Right lung (tissue), 2 donors: ENCODE measurements at regions not wholly inside any gene's neighbourhood (a gene's known extent, or its start where the extent isn't known, plus 50 kb on each side); places are given as distances from the start of the nearest gene placed in this dataset.
A peak's percentile ranks its signal among the peaks of the same experiment; 100 is the strongest.
"Not testable (repeated sequence)": the region's sequence is repeated elsewhere in the genome, so short reads cannot be mapped to it uniquely, and the experiment has no call there.

ENCODE experiments used
- DNase-seq, 2 donors: peaks; one replicate each; pipeline ENCODE4 v3.0.0-alpha.2; 2013

DNA sequence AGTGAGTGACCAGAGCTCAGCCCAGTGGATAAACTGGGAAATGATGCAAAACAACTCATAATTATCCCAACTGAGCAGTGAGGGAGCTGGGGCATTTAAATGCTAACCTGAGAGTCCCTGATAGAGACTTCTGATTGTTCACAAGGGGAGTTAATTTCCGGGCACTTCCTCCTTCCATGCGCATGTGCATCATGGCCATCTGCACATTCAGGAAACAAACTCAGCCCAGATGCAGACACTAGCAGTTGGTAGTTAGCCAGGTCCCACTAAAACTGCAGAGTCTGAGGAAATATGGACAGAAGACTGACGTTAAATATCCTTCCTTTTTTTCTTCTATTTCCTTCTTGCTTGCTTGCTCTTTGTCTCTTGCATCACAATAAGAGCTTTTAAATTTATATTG is 852.1 kb upstream of the LRRC4C start:
- DNase-seq, result peak in 1 of 2 donors; percentile 3

DNA sequence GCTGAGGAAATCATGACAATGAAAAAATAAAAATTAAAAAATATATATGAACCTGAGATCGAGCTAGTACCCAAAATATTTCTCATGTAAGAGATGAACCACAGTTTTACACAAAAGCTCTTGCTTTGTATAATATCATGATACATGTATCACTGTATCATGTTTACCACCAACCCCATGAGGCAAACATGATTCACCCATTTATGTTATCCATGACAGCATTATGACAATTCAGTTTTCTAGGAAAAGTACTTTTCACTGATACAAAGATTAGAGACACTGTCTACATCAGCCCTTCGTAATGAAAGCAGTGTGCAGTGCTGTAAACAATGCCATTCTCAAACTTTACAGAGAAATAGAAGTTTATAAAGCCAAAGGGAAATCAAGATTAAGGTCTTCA is 852.5 kb upstream of the LRRC4C start:
- DNase-seq, result no peak

DNA sequence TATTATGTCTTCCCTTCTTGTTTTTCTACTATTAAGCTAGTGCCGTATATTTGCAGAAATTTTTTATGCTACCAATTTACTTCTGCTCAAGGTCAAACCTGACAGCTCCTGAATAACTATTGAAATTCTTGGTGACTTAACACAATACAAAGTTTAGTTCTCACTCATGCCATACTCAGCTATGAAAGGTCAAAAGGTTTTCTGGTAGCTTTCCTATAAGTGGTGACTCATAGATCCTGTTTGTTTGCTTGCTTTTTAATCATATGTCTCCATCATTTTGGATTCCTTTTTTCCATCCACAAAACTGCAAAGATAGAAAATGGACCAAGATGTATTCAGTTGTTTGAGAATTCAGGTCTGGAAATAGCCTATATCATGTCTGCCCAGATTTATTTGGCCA is 855.8 kb upstream of the LRRC4C start:
- no peak for DNase-seq

DNA sequence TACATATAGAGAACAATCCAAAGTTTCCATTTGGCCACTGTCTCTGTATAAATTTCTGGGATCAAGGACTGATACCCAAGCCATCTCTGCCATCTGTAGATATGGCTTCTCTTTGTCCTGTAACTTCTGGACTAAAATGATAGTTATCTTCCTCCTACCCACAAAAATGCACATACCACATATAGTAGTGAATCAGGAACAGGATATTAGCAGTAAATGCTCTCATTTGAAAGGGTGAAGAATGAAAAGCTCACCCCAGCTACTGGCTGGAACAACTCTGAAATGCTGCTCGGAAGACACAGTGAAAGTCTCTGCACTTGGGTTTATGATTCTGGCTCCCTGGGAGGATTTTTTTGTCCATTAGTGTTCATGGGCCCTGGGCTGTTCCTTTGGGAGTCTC is 856.4 kb upstream of the LRRC4C start:
- DNase-seq, result no peak

DNA sequence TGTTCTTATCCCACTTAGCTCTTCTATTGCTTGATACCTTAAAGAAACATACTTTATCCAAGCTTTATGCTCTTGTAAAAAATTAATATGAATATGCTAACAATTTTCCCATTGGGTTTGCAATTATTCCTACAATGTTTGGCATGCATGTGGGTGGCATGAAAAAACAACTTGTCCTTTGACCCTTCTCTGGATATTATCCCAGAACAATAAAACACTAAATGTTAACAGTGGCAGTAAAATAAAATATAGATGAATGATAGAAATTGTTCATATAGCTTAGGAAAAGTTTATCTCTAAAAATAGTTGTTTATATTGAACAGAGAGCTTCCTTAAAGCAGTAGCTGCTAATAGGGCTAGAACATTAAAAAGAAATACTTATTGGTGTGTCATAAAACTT is 860.5 kb upstream of the LRRC4C start:
- no peak for DNase-seq

DNA sequence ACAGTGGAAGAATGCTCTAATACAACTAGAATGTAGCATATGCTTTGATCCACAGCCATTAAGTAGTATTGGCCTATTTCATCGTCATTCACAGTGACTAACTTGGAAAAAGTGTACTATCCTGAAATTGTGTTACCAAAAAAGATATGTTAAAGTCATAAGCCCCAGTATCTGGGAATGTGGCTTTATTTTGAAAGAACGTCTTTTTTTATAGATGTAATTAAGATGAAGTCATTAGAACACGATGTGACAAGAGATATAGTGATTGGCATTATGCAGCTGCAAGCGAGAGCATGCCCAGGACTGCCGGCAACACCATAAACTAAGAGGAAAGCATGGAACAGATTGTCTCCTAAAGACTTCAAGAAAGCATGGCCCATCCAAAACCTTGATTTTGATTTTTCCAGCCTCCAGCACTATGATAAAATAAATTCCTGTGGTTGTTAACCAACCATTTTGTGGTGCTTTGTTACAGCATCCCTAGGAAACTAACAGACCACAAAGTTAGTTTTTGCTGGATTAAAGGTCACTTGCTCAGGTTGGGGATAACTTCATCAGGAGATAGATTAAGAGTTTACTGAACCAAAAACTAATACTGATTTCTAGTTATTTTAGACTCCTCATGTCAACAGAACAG is 870.6 kb upstream of the LRRC4C start:
- no peak for DNase-seq

DNA sequence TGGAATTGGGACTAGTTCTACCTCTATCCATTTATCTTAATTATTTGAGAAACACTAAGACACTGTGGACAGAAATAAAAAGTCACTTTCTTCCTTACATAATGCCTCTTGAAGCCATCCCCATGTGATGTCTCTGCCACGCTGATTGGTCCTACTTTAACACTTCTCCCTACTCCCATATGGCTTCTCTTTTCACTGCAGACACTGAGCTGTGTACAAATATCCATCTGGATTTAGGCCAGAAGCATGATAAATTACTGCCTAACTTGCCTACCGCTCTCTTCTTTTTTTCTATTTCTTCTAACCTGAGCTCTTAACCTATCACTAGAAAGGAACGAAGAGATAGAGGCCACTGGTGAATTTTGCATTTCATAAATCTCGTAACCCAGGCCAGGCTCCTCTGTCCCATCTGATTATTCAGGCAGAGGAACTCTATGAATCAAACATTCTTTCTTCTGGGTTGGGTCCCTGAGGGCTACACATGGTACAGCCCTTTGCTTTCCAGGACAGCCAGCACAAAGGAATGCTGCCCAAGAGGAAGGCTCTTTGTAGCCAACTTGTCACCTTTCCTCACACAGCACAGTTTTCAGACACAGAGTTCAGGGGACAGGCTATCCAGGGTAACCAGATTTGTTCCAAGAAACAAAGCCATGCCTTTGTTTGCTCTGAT is 878.5 kb upstream of the LRRC4C start:
- DNase-seq, result no peak

DNA sequence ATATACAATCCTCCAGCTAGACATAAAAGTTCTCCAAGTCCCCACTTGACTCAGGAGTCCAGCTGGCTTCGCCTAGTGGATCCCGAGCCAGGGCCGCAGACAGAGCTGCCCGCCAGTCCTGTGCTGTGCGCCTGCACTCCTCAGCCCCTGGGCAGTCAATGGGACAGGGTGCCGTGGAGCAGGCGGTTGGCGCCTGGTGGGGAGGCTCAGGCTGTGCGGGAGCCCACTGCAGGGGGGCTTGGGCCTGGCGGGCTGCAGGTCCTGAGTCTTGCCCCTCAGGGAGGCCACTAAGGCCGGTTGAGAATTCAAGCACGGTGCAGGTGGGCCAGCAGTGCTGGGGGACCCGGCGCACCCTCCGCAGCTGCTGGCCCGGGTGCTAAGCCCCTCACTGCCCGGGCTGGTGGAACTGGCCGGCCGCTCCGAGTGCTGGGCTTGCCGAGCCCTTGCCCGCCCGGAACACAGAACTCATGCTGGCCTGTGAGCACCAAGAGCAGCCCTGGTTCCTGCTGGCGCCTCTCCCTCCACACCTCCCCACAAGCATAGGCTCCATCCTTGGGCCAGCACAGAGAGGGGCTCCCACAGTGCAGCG is 884.8 kb upstream of the LRRC4C start:
- DNase-seq, result no peak

DNA sequence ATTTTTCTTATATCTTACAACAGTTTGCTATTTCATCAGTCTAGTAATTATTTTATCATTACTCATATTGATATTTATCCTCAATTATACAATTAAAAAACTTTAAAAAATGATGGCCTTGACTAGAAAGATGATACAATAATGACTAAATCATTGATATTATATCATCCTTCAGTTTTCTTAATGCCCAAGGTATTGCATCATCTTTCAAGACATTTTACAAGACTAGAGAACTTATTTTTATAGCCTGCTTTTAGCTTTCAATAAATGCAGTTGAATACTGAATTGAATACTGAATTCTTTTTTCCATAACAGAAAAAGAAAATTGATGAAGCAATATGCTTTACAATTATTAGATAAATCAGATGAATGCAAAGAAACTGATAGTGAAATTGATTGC is 886.5 kb upstream of the LRRC4C start:
- no peak for DNase-seq

DNA sequence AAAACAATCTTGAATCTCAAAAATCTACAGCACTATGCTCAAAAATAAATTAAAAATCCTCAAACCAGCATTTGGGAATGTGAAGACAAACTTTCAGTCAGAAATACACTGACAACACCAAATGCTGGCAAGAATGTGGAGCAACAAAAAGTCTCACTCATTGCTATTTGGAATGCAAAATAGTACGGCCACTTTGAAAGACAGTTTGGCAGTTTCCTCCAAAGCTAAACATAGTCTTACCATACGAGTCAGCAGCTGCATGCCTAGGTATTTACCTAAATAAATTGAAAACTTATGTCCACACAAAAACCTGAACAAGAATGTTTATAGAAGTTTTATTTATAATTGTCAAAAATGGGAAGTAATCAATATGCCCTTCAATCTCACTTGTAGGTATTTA is 904.2 kb upstream of the LRRC4C start:
- no peak for DNase-seq

DNA sequence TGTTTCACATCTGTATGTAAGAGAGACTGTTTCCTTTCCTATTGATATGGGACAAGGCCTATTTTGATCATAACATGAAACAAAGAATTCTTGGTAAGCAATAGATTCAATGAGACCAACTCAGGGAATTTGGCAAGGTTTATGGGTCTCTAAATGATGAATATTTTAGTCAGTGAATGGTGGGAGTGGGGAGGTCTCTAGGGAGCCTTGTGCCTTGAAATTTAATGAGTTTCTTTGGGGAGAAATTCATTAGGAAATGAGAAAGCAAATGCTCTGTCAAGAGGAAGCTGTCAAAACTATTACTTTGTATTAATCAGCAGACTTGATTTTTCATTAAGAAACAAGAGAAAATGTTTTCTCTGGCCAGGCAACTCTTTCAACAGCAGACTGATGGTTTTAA is 921.7 kb upstream of the API5 start:
- DNase-seq, result no peak

DNA sequence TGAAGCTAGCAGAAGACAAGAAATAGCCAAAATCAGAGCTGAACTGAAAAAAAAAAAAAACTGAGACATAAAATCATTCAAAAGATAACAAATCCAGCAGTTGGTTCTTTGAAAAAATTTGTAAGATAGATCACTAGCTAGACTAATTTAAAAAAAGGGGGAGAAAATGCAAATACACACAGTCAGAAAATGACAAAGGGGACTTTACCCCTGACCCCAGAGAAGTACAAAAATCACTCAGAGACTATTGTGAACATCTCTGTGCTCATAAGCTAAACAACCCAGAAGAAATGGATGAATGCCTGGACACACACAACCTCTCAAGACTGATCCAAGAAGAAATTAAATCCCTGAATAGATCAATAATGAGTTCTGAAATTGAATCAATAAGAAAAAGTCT is 914.3 kb upstream of the API5 start:
- DNase-seq, result no peak

DNA sequence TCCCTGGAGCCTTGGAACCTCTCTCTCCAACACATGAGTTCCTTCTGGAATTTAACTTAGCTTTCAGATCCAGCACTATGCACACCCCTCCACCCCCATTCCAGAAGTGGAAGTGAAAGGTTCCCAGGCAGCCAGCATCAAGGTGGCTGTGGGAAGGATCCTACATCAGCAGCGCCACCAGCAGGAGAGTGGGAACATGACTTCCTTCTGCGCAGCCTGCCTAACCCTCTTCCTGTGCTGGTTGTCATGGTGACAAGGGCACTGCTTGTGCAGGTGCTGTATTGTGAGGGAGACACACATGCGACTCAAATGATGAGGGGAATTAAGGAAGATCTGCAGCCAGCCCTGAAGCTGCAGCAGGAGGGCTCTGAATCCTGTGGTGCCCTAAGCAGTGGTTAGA is 904.5 kb upstream of the API5 start:
- no peak for DNase-seq

DNA sequence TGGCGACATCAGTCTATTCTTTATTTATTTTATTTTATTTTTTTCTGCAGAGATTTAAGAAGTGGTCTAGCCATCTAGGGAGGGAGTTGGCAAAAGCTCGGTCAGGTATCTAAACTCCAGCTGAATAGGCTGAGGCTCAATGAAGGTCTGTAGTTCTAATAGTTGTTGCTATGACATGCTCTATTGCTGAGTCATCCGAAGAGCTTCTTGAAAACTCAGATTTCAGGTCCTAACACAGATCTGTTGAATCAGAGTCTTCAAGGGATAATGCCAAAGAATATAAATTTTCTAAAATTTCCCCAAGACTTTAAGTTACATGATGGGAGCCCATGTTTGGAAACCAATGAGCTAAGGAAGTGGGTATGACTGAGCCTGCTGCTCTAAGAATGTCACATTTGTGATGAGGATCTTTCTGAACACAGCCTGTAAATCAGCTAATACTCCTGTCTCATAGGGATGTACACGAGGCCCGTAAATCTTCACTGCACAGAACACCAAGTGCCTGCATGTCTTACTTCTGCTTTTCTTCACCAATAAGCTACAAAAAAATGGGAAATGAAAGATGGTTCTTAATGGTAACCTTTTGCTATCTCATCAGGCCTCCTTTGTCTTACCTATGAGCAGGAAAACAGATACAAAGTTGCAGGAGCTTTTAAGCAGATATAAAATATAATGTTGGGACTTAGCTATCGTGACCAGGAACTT is 901.4 kb upstream of the API5 start:
- no peak for DNase-seq

DNA sequence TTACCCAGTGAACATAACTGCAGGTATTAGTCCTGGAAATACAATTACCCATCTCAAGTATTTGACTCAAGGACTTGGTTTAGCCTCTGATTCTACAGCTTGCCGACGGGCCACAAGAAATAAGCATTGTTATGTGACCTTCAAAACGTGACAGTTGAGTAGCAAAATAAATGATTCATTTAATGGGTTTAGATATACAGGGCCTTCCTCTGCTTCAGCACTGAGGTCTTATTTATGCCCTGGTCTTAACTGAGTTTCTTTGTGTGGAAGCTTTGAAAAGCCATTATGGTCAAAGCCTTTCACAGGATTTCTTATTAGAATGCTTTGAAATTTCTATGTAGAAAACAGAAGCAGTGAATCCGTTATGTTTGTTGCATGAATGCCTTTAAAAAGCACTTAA is 899.2 kb upstream of the API5 start:
- DNase-seq, result no peak

DNA sequence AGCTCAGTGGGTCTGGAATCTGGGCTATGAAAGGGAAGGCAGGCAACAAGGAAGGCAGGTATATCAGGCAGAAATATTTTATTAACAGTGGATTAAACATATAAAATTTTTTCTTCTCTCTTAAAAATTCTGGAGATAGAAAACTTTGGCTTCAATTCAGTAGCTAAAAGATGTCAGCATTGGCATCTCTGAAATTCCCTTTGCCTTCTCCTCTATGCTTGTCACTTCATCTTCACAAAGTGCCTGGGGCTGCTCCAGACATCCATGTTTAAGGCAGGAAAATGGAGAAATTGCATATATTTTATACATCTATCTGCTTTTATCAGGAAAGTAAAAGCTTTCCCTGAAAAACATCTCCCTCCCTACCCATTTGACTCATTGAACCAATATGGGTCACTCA is 894.1 kb upstream of the API5 start:
- DNase-seq, result no peak

DNA sequence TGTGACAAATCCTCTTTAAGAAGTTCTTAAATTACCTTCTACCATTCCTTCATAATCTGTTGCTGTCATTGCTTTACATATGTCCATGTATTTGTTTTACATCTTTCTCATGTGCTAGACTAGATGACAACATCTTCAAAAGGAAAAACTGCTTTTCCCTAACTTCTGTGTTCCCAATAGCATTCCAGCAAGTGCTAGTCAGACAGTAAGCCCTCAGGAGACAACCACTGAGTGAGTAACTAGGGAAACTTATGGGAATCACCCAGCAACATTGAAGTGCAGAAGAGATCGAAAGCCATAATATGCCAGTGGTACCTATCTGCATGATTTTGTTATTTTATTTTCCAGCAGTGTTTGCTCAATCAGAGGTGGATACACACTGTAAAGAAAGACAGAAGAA is 889.7 kb upstream of the API5 start:
- DNase-seq, result no peak

DNA sequence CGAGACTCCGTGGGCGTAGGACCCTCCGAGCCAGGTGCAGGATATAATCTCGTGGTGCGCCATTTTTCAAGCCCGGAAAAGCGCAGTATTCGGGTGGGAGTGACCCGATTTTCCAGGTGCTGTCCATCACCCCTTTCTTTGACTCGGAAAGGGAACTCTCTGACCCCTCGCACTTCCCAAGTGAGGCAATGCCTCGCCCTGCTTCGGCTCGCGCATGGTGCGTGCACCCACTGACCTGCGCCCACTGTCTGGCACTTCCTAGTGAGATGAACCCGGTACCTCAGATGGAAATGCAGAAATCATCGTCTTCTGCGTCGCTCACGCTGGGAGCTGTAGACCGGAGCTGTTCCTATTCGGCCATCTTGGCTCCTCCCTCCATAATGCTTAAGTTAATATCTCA is 876.9 kb upstream of the API5 start:
- not testable (repeated sequence) for DNase-seq

DNA sequence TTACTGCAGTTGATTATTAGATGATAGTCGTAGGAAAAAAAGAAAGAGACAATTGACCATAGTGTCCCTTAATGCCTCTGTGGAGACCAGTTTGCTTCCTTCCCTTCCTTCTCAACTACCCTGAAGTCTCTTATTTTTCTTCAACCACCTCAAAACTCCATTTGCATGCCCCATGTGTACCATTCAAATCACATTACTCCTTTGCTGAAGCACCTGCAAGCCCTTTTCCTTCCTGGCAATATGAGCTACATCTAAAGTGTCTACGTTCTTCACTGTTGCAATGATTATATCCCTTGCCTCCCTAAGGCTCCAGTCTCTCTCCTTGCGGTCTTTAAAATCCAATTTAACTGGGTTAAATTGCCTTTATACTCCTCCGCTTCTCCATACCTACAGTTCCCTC is 867.4 kb upstream of the API5 start:
- DNase-seq, result no peak

DNA sequence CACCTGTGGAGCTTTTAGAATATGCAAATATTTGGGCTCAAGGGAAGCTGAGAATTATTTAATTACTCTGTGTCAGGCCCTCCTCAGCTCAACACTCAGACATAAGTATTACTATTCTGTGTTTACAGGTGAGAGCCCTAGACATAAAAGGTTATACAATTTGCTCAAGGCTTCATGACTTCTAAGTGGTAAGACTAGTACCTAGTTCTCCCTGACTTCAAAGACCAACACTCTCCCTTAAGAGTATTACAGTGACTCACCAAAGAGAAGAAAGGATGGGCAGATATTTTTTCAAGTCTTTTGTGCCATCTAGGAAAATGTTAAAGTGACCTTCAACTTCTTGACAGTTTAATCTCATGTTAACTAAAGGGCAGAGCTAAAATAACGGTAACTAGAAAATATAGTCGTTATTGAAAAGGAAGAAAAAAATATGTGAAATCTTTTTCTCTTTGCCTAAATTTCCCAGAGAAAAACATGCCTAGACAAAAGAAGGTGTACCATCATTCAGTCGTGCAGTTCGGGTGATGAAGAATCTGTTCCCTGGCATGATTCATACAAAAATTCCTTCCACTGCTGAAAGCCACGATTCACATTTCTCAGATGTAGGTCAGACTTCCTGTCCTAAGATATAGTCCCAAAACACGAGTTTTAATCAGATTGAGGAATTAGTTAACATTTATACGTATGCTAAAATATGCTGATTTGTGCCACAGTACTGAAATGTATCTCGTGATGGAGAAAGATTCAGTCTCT is 849.1 kb upstream of the API5 start:
- DNase-seq, result peak in 1 of 2 donors; percentile 3

DNA sequence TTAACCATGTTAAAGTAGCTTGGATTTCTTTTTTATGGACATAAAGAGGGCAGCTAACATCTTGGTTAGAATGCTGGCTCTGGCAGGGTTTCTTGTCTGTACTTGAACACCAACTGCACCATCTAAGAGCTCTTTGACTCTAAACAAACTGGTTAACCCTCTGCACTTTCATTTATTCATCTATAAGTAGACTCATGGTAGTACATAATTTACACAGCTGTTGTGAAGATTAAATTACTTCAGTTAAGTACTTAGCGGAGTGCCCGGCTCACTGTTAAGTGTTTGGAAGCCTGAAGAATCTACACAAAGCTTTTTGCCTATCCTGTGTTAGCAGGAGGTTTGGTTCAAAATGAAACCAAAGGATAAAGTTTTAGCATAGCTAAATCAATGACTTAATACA is 846.2 kb upstream of the API5 start:
- peak in 1 of 2 donors; percentile 2 for DNase-seq

DNA sequence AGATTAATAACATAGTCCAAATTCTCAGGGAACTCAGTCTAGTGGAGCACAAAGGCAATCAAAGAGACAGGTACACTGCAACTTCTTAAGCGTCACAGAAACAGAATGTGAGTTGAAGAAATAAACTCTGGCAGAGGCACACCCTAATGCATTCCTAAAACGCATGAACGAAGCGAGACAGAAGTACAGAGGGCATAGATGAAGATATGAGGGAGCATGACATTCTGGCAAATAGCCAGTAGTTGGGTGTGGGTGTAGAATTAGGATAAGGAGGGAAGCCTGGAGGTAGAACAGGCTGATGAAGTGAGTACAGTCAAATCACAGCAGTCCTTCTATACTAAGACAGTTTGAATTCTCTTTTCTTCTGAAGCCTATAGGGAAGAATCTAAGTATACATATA is 838.7 kb upstream of the API5 start:
- no peak for DNase-seq
